ENCODE measurements at regions not wholly inside any gene's neighbourhood (a gene's known extent, or its start where the extent isn't known, plus 50 kb on each side); places are given as distances from the start of the nearest gene placed in this dataset.

DNA sequence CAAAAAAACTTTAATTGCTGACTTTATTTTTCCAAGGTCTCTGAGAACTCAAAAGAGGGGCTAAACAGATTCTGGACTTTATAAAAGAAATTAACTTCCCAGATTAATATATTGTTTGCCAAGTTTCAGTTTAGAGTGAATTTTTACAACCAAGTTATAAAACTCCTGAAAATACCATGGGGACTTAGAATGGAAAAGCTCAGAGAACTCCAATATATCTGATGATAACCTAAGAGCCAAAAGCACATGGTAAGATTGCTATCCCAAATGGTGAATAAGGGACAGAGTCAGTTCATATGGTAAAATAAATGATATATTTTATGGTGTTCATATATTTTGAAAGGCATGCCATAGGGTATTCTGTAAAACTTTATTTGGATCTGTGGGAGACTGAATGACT is 470.9 kb downstream of the TTLL7 start:
- Histone ChIP-seq H3K4me1 (ENCODE audit: insufficient read depth, low read length) (no peaks in the 10 kb centered on the region), H3K27me3 (ENCODE audit: insufficient read depth, low read length) (no peaks in the 10 kb centered on the region), H3K4me3 (ENCODE audit: low read length) (no peak overlapping the region), H3K9me3 (ENCODE audit: low read depth, low read length) (no peaks in the 10 kb centered on the region)

DNA sequence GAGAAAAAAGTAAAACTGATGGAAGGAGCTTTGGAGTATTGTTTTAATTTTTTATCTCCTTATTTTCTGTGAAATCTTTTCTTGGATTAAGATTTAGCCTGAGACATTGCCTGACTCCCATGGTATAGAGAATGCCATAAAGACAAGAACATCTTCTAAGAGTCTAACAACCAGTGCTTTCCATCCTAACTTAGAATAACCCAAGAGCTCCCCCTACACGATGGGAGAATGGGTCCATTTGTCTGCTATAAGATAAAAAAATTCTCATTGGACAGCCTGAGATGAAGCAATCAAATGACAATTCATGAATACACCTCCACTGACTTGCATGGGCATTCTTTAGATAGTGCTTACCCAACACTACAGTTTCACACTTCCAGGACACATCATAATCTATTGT is 478.1 kb downstream of the TTLL7 start:
- no peaks in the 10 kb centered on the region for H3K4me1 ChIP-seq (ENCODE audit: insufficient read depth, low read length)
- no peaks in the 10 kb centered on the region for H3K9me3 ChIP-seq (ENCODE audit: low read depth, low read length)
- H3K27me3 ChIP-seq (ENCODE audit: insufficient read depth, low read length), result no peaks in the 10 kb centered on the region
- no peak overlapping the region for H3K4me3 ChIP-seq (ENCODE audit: low read length)

DNA sequence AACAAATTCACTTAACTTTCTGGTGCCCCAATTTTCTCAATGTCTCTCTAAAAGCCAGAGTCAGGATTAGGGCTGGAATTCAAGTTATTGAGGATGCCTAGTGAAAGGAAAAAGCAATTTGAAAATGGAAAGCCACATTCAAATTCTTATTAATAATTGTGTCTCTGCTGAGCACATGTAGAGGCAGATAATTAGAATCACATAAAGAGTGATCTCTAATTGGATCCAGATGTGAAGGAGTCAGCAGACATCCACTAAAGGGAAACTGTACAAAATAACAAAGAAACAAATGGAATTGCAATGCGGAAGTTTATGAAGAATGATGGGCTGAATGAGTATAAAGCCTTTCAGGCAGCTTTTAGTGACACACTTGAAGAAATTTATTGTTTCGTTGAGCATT is 482.6 kb downstream of the TTLL7 start:
- Histone ChIP-seq H3K9me3 (ENCODE audit: low read depth, low read length) (no peaks in the 10 kb centered on the region), H3K4me1 (ENCODE audit: insufficient read depth, low read length) (no peaks in the 10 kb centered on the region), H3K4me3 (ENCODE audit: low read length) (no peak overlapping the region), H3K27me3 (ENCODE audit: insufficient read depth, low read length) (no peaks in the 10 kb centered on the region)

DNA sequence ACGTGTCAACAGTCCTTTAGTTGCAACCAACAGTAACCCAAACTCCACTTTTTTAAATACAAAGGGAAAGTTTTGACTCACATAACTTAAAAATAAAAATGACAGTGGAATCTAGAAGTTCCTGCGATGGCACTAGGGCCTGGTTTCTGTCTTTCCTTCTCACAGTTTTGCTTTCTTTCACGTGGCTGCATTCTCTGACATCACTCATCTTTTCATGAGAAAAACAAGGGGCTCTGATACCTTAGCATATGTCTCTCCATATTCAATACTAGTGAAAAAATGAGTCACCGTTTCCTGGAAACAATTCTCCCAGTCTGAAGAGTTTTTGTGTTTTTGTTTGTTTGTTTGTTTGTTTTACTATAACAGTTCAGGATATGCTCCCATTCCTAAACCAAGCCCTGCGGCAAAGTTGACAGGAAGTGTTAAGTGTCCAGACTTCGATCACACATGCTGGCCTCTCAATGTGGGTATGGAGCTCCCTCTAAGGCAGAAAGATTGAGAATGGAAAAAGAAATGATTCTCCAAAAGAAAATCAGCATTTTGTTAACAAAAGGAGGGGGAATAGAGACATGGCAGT is 483.3 kb downstream of the TTLL7 start:
- Histone ChIP-seq H3K4me3 (ENCODE audit: low read length) (no peak overlapping the region), H3K27me3 (ENCODE audit: insufficient read depth, low read length) (no peaks in the 10 kb centered on the region), H3K4me1 (ENCODE audit: insufficient read depth, low read length) (no peaks in the 10 kb centered on the region), H3K9me3 (ENCODE audit: low read depth, low read length) (no peaks in the 10 kb centered on the region)

DNA sequence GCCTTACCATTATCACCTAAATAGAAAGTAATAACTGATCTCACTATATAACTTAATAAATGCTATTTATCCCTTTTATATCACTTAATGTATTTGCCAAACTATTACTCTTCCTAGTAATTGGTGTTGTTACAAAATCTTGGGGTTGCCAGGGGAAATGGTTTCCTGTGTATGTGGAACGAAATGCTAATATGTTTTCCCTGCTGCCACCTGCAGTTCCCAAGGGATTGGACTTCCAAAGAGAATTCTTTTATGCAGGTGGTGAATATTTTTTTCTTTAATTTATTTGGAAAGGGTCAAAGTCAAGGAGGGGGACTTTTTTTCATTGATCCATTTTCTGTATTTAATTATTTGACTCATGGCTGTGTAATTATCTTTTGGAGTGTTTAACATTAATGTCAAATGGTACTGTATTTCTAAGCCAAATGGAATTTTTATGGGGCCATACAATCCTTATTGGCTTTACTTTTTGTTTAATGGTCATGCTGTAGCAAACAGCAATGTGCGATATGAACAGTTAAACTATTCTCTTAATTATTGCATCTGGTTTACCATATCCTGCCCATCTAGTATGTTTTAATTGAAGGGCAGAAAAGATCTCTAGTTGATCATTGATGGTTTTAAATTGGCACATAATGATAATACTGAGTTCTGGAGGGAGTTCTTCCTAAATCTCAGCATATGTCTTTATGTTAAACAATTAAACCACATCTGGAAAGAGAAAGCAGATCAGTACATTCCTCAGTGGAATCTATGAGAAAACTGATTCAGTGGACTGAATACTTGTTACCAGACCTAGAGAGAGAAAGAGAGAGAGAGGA is 486.3 kb downstream of the TTLL7 start:
- Histone ChIP-seq H3K9me3 (ENCODE audit: low read depth, low read length) (no peaks in the 10 kb centered on the region), H3K4me3 (ENCODE audit: low read length) (no peak overlapping the region), H3K4me1 (ENCODE audit: insufficient read depth, low read length) (no peaks in the 10 kb centered on the region), H3K27me3 (ENCODE audit: insufficient read depth, low read length) (no peaks in the 10 kb centered on the region)

DNA sequence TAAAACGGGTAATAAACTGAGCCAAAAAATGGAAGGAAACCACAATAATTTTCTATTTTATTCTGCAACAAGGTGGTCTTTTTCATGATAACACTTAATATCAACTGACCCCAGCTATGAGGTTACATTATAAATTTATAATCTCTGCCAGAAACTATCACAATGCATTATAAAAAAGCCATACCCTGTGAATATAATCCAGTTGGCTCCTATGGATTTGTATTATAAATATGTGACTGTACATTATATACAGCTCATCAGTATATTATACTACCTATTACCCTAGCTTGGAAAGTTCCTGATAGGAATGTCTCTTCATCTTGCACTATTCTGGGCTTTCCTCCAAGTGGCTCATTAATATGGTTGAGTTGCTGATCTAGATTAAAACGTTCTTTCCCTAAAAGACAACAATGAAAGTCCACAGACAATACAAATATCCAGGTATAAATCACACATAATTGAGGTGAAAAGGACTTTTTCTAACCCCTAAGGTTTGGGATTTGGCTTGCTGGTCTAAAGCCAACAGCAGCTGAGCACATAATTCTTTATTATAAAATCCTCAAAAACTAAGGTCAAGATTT is 487.7 kb downstream of the TTLL7 start:
- Histone ChIP-seq H3K4me3 (ENCODE audit: low read length) (no peak overlapping the region), H3K27me3 (ENCODE audit: insufficient read depth, low read length) (no peaks in the 10 kb centered on the region), H3K9me3 (ENCODE audit: low read depth, low read length) (no peaks in the 10 kb centered on the region), H3K4me1 (ENCODE audit: insufficient read depth, low read length) (no peaks in the 10 kb centered on the region)

DNA sequence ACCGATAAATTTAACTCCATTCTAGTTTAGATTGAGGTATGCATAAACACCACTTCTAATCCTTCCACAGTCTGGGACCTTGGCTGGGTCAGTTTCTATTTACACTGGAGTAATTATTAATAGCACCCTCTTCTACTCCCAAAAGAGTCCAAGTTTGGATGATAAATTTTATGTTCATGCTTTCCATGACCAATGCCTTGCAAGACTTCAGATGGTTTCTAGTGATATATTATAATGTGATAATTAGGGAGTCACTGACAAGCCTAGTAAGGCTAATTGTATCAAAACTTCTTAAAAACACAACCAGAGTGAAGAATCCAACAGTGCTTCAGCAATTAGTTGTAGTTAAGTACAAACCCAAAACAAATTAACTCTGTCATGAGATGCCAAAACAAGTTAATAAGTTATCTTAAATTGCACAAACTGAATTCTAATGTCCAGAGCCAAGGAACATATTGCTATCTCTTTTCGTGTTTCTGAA is 489.6 kb downstream of the TTLL7 start:
- no peaks in the 10 kb centered on the region for H3K27me3 ChIP-seq (ENCODE audit: insufficient read depth, low read length)
- H3K4me3 ChIP-seq (ENCODE audit: low read length), result no peak overlapping the region
- H3K4me1 ChIP-seq (ENCODE audit: insufficient read depth, low read length), result no peaks in the 10 kb centered on the region
- H3K9me3 ChIP-seq (ENCODE audit: low read depth, low read length), result no peaks in the 10 kb centered on the region

DNA sequence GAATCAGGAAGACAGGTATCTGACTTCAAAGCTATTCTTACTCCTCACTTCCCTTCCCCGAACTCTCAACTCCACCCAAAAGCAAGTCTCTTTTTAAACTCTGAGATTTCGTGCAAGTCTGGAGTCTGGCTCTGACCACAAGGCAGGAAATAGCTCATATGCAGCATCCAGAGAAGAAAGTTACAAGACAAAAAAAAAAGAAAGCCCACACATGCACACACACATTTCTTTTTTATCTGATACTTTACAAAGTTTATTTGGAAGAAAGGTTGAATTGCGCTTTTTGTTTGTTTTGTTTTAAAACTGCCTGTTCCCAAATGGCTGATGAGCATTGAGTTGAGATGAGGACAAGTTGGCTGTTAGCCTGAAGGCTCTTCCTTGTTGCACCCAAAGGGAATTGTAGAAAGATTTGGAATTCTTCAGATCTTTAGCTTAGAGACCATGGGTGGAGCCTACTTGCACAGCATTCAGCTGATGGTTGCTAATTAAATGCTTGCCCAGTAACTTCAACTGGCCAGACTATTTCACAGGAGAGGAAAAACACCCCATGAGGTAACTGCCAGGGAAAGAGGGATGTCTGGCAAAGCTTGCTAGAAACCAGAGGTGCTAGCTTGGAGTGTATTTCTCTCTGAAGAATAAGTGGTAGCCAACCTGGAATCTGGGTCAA is 490.3 kb downstream of the TTLL7 start:
- Histone ChIP-seq H3K9me3 (ENCODE audit: low read depth, low read length) (no peaks in the 10 kb centered on the region), H3K4me1 (ENCODE audit: insufficient read depth, low read length) (no peaks in the 10 kb centered on the region), H3K27me3 (ENCODE audit: insufficient read depth, low read length) (no peaks in the 10 kb centered on the region), H3K4me3 (ENCODE audit: low read length) (no peak overlapping the region)

DNA sequence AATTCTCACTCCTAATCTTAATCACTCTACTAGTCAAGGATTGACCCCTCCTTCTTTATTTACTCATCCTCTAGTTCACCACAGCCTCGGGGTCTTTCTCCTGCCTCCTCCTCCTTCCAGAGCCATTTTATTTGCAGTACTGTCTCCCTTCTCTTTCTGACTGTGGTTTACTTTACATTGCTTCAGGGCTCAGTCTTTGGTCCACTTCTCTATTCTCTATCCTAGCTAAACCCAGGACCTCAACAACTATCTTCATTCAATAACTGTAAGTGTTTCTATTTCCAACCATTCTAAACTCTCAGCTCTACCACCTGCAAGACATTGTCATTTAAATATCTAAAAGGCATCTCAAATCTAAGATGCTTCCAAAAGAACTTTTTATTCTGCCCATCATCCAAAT is 493.8 kb downstream of the TTLL7 start:
- no peaks in the 10 kb centered on the region for H3K4me1 ChIP-seq (ENCODE audit: insufficient read depth, low read length)
- H3K9me3 ChIP-seq (ENCODE audit: low read depth, low read length), result no peaks in the 10 kb centered on the region
- no peaks in the 10 kb centered on the region for H3K27me3 ChIP-seq (ENCODE audit: insufficient read depth, low read length)
- H3K4me3 ChIP-seq (ENCODE audit: low read length), result no peak overlapping the region

DNA sequence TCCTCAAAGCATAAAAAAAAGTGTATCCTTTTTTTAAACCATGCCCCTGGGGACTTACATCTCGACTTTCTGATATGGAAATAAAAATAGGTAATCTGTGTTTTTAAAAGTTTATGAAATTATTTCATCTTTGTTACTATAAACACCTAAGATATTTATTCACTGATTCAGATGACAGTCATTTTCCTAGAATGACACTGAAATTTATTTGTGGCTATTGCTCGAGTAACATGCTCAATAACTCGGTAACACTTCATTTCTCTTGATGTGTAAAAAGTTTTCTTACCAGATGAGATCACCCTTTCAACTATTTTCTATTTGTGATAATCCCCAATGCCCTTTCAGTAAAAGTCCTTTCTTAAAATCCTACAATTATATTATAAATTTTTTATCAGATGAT is 495.8 kb downstream of the TTLL7 start:
- Histone ChIP-seq H3K4me3 (ENCODE audit: low read length) (no peak overlapping the region), H3K9me3 (ENCODE audit: low read depth, low read length) (no peaks in the 10 kb centered on the region), H3K27me3 (ENCODE audit: insufficient read depth, low read length) (no peaks in the 10 kb centered on the region), H3K4me1 (ENCODE audit: insufficient read depth, low read length) (no peaks in the 10 kb centered on the region)

DNA sequence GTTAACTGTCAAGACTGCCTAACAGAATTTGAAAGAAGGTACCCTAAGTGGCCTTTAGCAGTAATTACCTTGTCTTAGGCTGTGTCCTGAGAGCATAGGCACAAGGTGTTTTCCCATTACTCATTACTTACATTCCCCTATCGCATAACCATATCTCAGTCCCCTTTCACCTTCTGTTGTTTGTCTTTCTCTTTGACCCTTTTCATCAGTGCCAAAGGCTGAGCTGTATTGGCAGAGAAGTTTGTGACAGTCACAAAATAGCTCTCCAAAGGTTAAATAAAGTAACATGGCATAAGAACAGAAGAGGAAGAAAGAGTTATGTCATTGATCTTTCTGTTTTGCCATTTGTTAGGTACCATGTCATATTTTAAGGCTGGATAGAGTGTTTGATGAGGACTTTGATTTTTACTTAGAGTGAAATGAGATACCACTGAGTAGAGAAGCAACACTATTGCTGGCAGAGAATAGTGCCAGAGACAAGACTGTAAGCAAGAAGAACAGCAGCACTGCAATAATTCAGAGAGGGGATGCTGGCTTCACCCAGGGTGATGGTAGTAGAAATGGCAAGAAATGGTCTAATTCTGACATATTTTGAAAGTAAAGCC is 497.8 kb downstream of the TTLL7 start:
- Histone ChIP-seq H3K4me1 (ENCODE audit: insufficient read depth, low read length) (no peaks in the 10 kb centered on the region), H3K27me3 (ENCODE audit: insufficient read depth, low read length) (no peaks in the 10 kb centered on the region), H3K4me3 (ENCODE audit: low read length) (no peak overlapping the region), H3K9me3 (ENCODE audit: low read depth, low read length) (no peaks in the 10 kb centered on the region)

DNA sequence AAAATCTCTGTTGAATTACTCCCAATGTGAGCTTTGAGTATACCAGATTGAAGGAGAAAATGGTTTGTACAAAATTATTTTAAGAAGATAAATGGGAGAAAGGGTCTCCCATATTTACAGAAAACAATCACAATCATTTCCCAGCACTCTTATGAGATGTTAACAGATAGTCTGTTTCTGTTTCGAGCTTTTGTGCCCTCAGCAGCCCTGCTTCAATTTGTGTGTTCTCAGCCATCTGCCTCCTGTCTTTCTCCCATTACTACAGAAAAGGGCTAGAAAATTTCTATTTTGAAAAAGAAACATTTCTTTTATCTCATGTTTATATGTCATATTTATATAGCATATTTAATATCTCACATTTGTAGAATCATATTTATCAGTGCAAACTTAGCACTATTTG is 498.4 kb downstream of the TTLL7 start:
- Histone ChIP-seq H3K4me3 (ENCODE audit: low read length) (no peak overlapping the region), H3K4me1 (ENCODE audit: insufficient read depth, low read length) (no peaks in the 10 kb centered on the region), H3K27me3 (ENCODE audit: insufficient read depth, low read length) (no peaks in the 10 kb centered on the region), H3K9me3 (ENCODE audit: low read depth, low read length) (no peaks in the 10 kb centered on the region)

DNA sequence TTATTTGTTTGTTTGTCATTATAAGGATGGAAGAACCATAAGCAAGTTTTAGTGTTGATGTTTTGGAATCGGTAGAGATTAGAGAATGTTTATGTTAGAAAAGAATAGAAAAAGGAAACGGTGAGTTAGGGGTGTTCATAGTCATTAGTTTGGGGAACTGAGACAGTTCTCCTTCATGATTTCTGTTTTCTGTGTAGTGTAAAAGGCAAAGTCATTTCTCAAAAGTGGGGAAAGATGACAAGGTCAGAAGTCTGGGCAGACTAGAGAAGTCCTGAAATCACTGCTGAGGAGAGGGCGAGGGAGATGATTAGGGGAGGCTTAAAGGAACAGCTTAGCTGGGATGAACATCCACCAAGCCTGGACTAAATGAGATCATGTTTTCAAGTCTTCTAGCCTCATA is 498.9 kb downstream of the TTLL7 start:
- Histone ChIP-seq H3K4me3 (ENCODE audit: low read length) (no peak overlapping the region), H3K4me1 (ENCODE audit: insufficient read depth, low read length) (no peaks in the 10 kb centered on the region), H3K9me3 (ENCODE audit: low read depth, low read length) (no peaks in the 10 kb centered on the region), H3K27me3 (ENCODE audit: insufficient read depth, low read length) (no peaks in the 10 kb centered on the region)

DNA sequence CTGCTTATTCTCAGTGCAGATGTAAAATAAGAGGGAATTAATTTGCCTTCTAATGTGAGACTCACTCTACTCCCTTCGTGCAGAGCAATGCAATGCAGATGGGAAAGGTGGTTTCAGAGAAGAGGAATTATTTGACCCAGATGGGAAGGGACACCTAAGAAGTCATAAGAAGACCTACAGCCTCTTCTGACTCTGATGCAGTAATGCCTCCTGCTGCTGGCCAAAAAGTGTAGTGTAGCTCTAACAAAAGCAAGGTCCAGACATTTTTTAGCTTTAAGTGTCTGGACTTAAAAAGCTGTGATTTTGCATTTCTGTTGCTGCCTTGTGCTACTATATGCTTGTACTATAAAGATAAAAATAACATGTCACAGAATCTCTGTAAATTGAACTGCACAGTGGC is 501.4 kb downstream of the TTLL7 start:
- no peaks in the 10 kb centered on the region for H3K9me3 ChIP-seq (ENCODE audit: low read depth, low read length)
- H3K4me3 ChIP-seq (ENCODE audit: low read length), result no peak overlapping the region
- H3K27me3 ChIP-seq (ENCODE audit: insufficient read depth, low read length), result no peaks in the 10 kb centered on the region
- no peaks in the 10 kb centered on the region for H3K4me1 ChIP-seq (ENCODE audit: insufficient read depth, low read length)

DNA sequence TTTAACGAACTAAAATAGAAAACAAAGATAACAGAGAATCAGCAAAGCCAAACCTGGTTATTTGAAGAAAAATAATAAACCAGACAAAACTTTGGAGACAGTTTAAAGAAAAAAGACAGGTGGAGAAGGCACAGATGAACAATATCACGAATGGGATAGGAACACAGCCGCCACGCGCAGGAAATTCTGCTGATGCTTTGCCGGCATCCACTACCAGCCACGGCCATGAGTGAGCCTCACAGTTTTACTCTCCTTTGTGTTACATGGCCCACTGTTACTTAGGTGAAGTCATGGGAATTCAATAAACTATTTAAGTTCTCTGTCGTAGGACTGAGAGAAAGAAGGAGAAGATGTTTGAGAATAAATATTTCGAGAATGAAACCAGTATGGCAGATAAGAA is 503.4 kb downstream of the TTLL7 start:
- Histone ChIP-seq H3K4me3 (ENCODE audit: low read length) (no peak overlapping the region), H3K27me3 (ENCODE audit: insufficient read depth, low read length) (no peaks in the 10 kb centered on the region), H3K4me1 (ENCODE audit: insufficient read depth, low read length) (no peaks in the 10 kb centered on the region), H3K9me3 (ENCODE audit: low read depth, low read length) (no peaks in the 10 kb centered on the region)
